GM03348 (cell line): ENCODE measurements at regions not wholly inside any gene's neighbourhood (a gene's known extent, or its start where the extent isn't known, plus 50 kb on each side); places are given as distances from the start of the nearest gene placed in this dataset.
"Not testable (repeated sequence)": the region's sequence is repeated elsewhere in the genome, so short reads cannot be mapped to it uniquely, and the experiment has no call there.

Experiments
- DNase-seq: peaks from one replicate; pipeline ENCODE4 v3.0.0; 2012; ENCODE audit warnings: low spot score

GRCh38 chr3:191869738-191870415 is 408.9 kb downstream of the PYDC2 start:
- no peak for DNase-seq

GRCh38 chr3:191873736-191874135 is 412.8 kb downstream of the PYDC2 start:
- DNase-seq: no peak

GRCh38 chr3:191882289-191882688 is 421.3 kb downstream of the PYDC2 start:
- DNase-seq: no peak

- no peak for DNase-seq
These were observed 423.2 kb downstream of the PYDC2 start for GRCh38 chr3:191884132-191884531.

- DNase-seq: no peak
These were observed 428.1 kb downstream of the PYDC2 start for GRCh38 chr3:191889106-191889505.

- no peak for DNase-seq
These were observed 428.8 kb downstream of the PYDC2 start for GRCh38 chr3:191889756-191890155.

GRCh38 chr3:191894406-191894805 is 433.4 kb downstream of the PYDC2 start:
- DNase-seq: no peak

- DNase-seq: no peak
These were observed 440.8 kb downstream of the PYDC2 start for GRCh38 chr3:191901741-191902140.

- DNase-seq: no peak
These were observed 451.7 kb downstream of the PYDC2 start for GRCh38 chr3:191912616-191913204.

- DNase-seq: no peak
These were observed 454.7 kb downstream of the PYDC2 start for GRCh38 chr3:191915712-191916111.

GRCh38 chr3:191919491-191920026 is 458.6 kb downstream of the PYDC2 start:
- no peak for DNase-seq

GRCh38 chr3:191922570-191922969 is 461.6 kb downstream of the PYDC2 start:
- no peak for DNase-seq

GRCh38 chr3:191927183-191927817 is 466.3 kb downstream of the PYDC2 start:
- not testable (repeated sequence) for DNase-seq

- not testable (repeated sequence) for DNase-seq
These were observed 467.0 kb downstream of the PYDC2 start for GRCh38 chr3:191927998-191928397.

- DNase-seq: no peak
These were observed 483.9 kb downstream of the PYDC2 start for GRCh38 chr3:191944835-191945234.

- DNase-seq: no peak
These were observed 491.2 kb downstream of the PYDC2 start for GRCh38 chr3:191952186-191952585.

GRCh38 chr3:191952609-191953008 is 491.6 kb downstream of the PYDC2 start:
- DNase-seq: no peak

GRCh38 chr3:191958980-191959671 is 498.2 kb downstream of the PYDC2 start:
- DNase-seq: no peak

GRCh38 chr3:191959876-191960413 is 499.0 kb downstream of the PYDC2 start:
- no peak for DNase-seq

- no peak for DNase-seq
These were observed 500.1 kb downstream of the PYDC2 start for GRCh38 chr3:191961022-191961421.

GRCh38 chr3:191961529-191961928 is 500.6 kb downstream of the PYDC2 start:
- DNase-seq: no peak

- no peak for DNase-seq
These were observed 501.4 kb downstream of the PYDC2 start for GRCh38 chr3:191962324-191962723.
